PC-3 (cell line): ENCODE measurements at regions not wholly inside any gene's neighbourhood (a gene's known extent, or its start where the extent isn't known, plus 50 kb on each side); places are given as distances from the start of the nearest gene placed in this dataset.

Source experiments
- ATAC-seq: fragments of 200-7000 bp; cut with Tn5 transposase; 2 replicates; pipeline ENCODE4 v1.9.1; 2020; ENCODE audit warnings: mild to moderate bottlenecking, moderate library complexity
- BruUV-seq: library from RNA; stranded (reverse); fragments of 400-500 nt; replicated peaks from 2 replicates; lab custom pipeline; 2021; lab: Mats Ljungman, UMichigan
- CTCF ChIA-PET: fragments of 300-600 bp; sonication (Branson Sonifier 250); formaldehyde crosslinking; loops from one replicate; lab custom pipeline; 2022; ENCODE audit warnings: antibody characterized with exemption; lab: Charles Lee
- POLR2A ChIA-PET: fragments of 300-600 bp; sonication (Branson Sonifier 250); formaldehyde crosslinking; loops from one replicate; lab custom pipeline; 2022; ENCODE audit warnings: antibody characterized with exemption; ENCODE audit not compliant: unreplicated experiment; lab: Charles Lee
- DNase-seq: peaks from one replicate; pipeline ENCODE4 v3.0.0-alpha.2; 2015
- H2AFZ ChIP-seq: fragments of 300-600 bp; sonication (generic); 2 replicates; pipeline ENCODE4 v1.6.0; 2016; ENCODE audit warnings: antibody characterized with exemption, low read length
- H3F3A ChIP-seq: fragments of 300-600 bp; sonication (generic); one replicate; pipeline ENCODE4 v1.6.0; 2017; ENCODE audit warnings: antibody characterized with exemption, low read length, control low read depth, mild to moderate bottlenecking; ENCODE audit not compliant: unreplicated experiment
- H3K27ac ChIP-seq: fragments of 300-600 bp; sonication (generic); 2 replicates; pipeline ENCODE4 v1.5.1; 2016; ENCODE audit warnings: mild to moderate bottlenecking, low read length
- H3K27me3 ChIP-seq: fragments of 300-600 bp; sonication (generic); 2 replicates; pipeline ENCODE4 v1.6.1; 2016; ENCODE audit warnings: low read length, mixed read lengths
- H3K36me3 ChIP-seq: fragments of 300-600 bp; sonication (generic); 2 replicates; pipeline ENCODE4 v1.6.1; 2016; ENCODE audit warnings: low read depth, mixed run types, low read length, mixed read lengths
- H3K4me1 ChIP-seq: fragments of 300-600 bp; sonication (generic); 2 replicates; pipeline ENCODE4 v1.5.1; 2016; ENCODE audit warnings: low read length; ENCODE audit not compliant: insufficient read depth
- H3K4me2 ChIP-seq: fragments of 300-600 bp; sonication (generic); 2 replicates; pipeline ENCODE4 v1.6.0; 2016; ENCODE audit warnings: low read length
- H3K4me3 ChIP-seq: fragments of 300-600 bp; sonication (generic); 2 replicates; pipeline ENCODE4 v1.5.1; 2016; ENCODE audit warnings: mild to moderate bottlenecking, low read length, mixed read lengths
- H3K79me2 ChIP-seq: fragments of 300-600 bp; sonication (generic); 2 replicates; pipeline ENCODE4 v1.6.1; 2017; ENCODE audit warnings: low read length, mixed read lengths
- H3K9ac ChIP-seq: fragments of 300-600 bp; sonication (generic); 2 replicates; pipeline ENCODE4 v1.6.0; 2016; ENCODE audit warnings: mild to moderate bottlenecking, low read length
- H3K9me2 ChIP-seq: fragments of 300-600 bp; sonication (generic); replicated peaks from 2 replicates; pipeline ENCODE4 v1.6.1; 2016; ENCODE audit warnings: mixed run types, low read length, mixed read lengths
- H3K9me3 ChIP-seq: fragments of 300-600 bp; sonication (generic); 2 replicates; pipeline ENCODE4 v1.6.1; 2016; ENCODE audit warnings: low read length, mixed read lengths
- H4K20me1 ChIP-seq: fragments of 300-600 bp; sonication (generic); 2 replicates; pipeline ENCODE4 v1.6.1; 2016; ENCODE audit warnings: low read length, mixed read lengths
- CTCF ChIP-seq: fragments of 300-600 bp; sonication (generic); conservative IDR thresholded peaks from 2 replicates; pipeline ENCODE4 v1.5.1; 2017; ENCODE audit warnings: antibody characterized with exemption, low read depth, mild to moderate bottlenecking, low read length
- EZH2 ChIP-seq: fragments of 300-600 bp; sonication (generic); IDR thresholded peaks from one replicate; pipeline ENCODE4 v1.6.1; 2017; ENCODE audit warnings: antibody characterized with exemption, mild to moderate bottlenecking, low read length; ENCODE audit not compliant: unreplicated experiment
- EZH2phosphoT487 ChIP-seq: fragments of 300-600 bp; sonication (generic); IDR thresholded peaks from 2 replicates; pipeline ENCODE4 v1.6.1; 2018; ENCODE audit warnings: mild to moderate bottlenecking, antibody characterized with exemption, low read length, borderline replicate concordance
- intact Hi-C: fragments of 100-400 bp; cut with micrococcal nuclease; formaldehyde crosslinking; loops from 2 replicates; pipeline ENCODE4 v1.9.0; 2023

GRCh38 chr2:49207204-49207603, 52.9 kb upstream of the FSHR start:
- POLR2A ChIA-PET: no interaction called here
- no peak overlapping the region for H3K9ac ChIP-seq
- no peaks in the 10 kb centered on the region for H3F3A ChIP-seq
- BruUV-seq: no TSS peak
- intact Hi-C loops: no loop called here
- CTCF ChIA-PET: interaction anchor here (0.7 kb wide), 1 partner anchor 620 kb away, joined by 3 read pairs; no protein-coding TSS in a partner anchor
- DNase-seq (no peak), ATAC-seq (no peak)
- H3K27me3 ChIP-seq: no peaks in the 10 kb centered on the region
- peaks cover 5% of the 10 kb centered on the region; the same call in 1 of the 2 replicates for H3K9me3 ChIP-seq
- H2AFZ ChIP-seq: no peak overlapping the region
- H3K9me2 ChIP-seq: no peaks in the 10 kb centered on the region
- no peak overlapping the region for H3K27ac ChIP-seq
- TF ChIP-seq CTCF (no peak), EZH2phosphoT487 (no peak), EZH2 (no peak)
- H3K4me3 ChIP-seq: no peak overlapping the region
- no peaks in the 10 kb centered on the region for H3K4me1 ChIP-seq
- no peaks in the 10 kb centered on the region for H3K79me2 ChIP-seq
- H4K20me1 ChIP-seq: no peaks in the 10 kb centered on the region
- H3K4me2 ChIP-seq: no peak overlapping the region
- no peaks in the 10 kb centered on the region for H3K36me3 ChIP-seq
